WTC11 (cell line): ENCODE measurements at regions not wholly inside any gene's neighbourhood (a gene's known extent, or its start where the extent isn't known, plus 50 kb on each side); places are given as distances from the start of the nearest gene placed in this dataset.

Source experiments
- ATAC-seq: fragments of 200-7000 bp; cut with Tn5 transposase; 2 replicates; pipeline ENCODE4 v1.10.0; 2021; ENCODE audit warnings: mild to moderate bottlenecking, moderate library complexity
- CTCF ChIA-PET: fragments of 300-600 bp; sonication (Branson Sonifier 250); formaldehyde crosslinking; loops from one replicate; lab custom pipeline; 2021; ENCODE audit warnings: antibody characterized with exemption; lab: Charles Lee
- POLR2A ChIA-PET: fragments of 350-600 bp; sonication (Branson Sonifier 250); formaldehyde crosslinking; loops from one replicate; lab custom pipeline; 2021; ENCODE audit warnings: antibody characterized with exemption; lab: Charles Lee
- DNase-seq: peaks from one replicate; pipeline ENCODE4 v3.0.0; 2021; ENCODE audit warnings: low spot score
- H3K27ac Mint-ChIP-seq: 2 replicates; pipeline ENCODE4 v1.8.0; 2021; ENCODE audit warnings: mixed read lengths
- H3K27me3 Mint-ChIP-seq: 2 replicates; pipeline ENCODE4 v1.8.0; 2021; ENCODE audit warnings: low read depth, mild to moderate bottlenecking, moderate library complexity, mixed read lengths
- H3K36me3 Mint-ChIP-seq: 2 replicates; pipeline ENCODE4 v1.8.0; 2021; ENCODE audit warnings: mixed read lengths
- H3K4me1 Mint-ChIP-seq: 2 replicates; pipeline ENCODE4 v1.8.0; 2022; ENCODE audit warnings: mixed read lengths
- H3K4me3 Mint-ChIP-seq: 2 replicates; pipeline ENCODE4 v1.8.0; 2021; ENCODE audit warnings: mild to moderate bottlenecking, moderate library complexity, mixed read lengths
- H3K9me3 Mint-ChIP-seq: 2 replicates; pipeline ENCODE4 v1.8.0; 2021; ENCODE audit warnings: mixed read lengths
- CREB1 ChIP-seq: sonication (generic); formaldehyde crosslinking; IDR thresholded peaks from 2 replicates; pipeline ENCODE4 v1.8.0; 2023; ENCODE audit warnings: mild to moderate bottlenecking, missing genetic modification reagents
- FOXK1 ChIP-seq: sonication (generic); formaldehyde crosslinking; IDR thresholded peaks from 2 replicates; pipeline ENCODE4 v1.8.0; 2022; ENCODE audit warnings: mild to moderate bottlenecking, moderate library complexity, missing genetic modification reagents
- FOXP1 ChIP-seq: sonication (generic); formaldehyde crosslinking; IDR thresholded peaks from 2 replicates; pipeline ENCODE4 v1.8.0; 2022; ENCODE audit warnings: missing genetic modification reagents, mild to moderate bottlenecking, moderate library complexity, borderline replicate concordance
- GABPB1 ChIP-seq: sonication (generic); formaldehyde crosslinking; IDR thresholded peaks from 2 replicates; pipeline ENCODE4 v1.8.1; 2023; ENCODE audit warnings: mild to moderate bottlenecking, missing genetic modification reagents
- IRF2 ChIP-seq: sonication (generic); formaldehyde crosslinking; IDR thresholded peaks from 2 replicates; pipeline ENCODE4 v1.8.0; 2022; ENCODE audit warnings: low read depth, missing genetic modification reagents, borderline replicate concordance
- MXD4 ChIP-seq: fragments of 250-450 bp; sonication (Bioruptor Pico); IDR thresholded peaks from 2 replicates; pipeline ENCODE4 v1.8.0; 2021; ENCODE audit warnings: mild to moderate bottlenecking, moderate library complexity, borderline replicate concordance
- MYBL2 ChIP-seq: sonication (generic); formaldehyde crosslinking; IDR thresholded peaks from 2 replicates; pipeline ENCODE4 v1.8.1; 2023; ENCODE audit warnings: mild to moderate bottlenecking, moderate library complexity, missing genetic modification reagents
- NFYB ChIP-seq: sonication (generic); formaldehyde crosslinking; conservative IDR thresholded peaks from 2 replicates; pipeline ENCODE4 v1.8.0; 2022; ENCODE audit warnings: low read depth, missing genetic modification reagents
- NR1H2 ChIP-seq: sonication (generic); formaldehyde crosslinking; IDR thresholded peaks from 2 replicates; pipeline ENCODE4 v1.9.0; 2021; ENCODE audit warnings: mild to moderate bottlenecking, moderate library complexity, missing genetic modification reagents
- NR2C2 ChIP-seq: sonication (generic); formaldehyde crosslinking; IDR thresholded peaks from 2 replicates; pipeline ENCODE4 v1.8.0; 2022; ENCODE audit warnings: mild to moderate bottlenecking, missing genetic modification reagents
- PRRX2 ChIP-seq: fragments of 250-450 bp; sonication (Bioruptor Pico); IDR thresholded peaks from 2 replicates; pipeline ENCODE4 v1.8.0; 2021; ENCODE audit warnings: mild to moderate bottlenecking
- SMAD4 ChIP-seq: sonication (generic); formaldehyde crosslinking; IDR thresholded peaks from 2 replicates; pipeline ENCODE4 v1.8.0; 2022; ENCODE audit warnings: mild to moderate bottlenecking, missing genetic modification reagents
- SP1 ChIP-seq: sonication (generic); formaldehyde crosslinking; conservative IDR thresholded peaks from 2 replicates; pipeline ENCODE4 v1.8.1; 2022; ENCODE audit warnings: missing genetic modification reagents
- TCF7 ChIP-seq: sonication (generic); formaldehyde crosslinking; IDR thresholded peaks from 2 replicates; pipeline ENCODE4 v1.8.0; 2022; ENCODE audit warnings: mild to moderate bottlenecking, low read depth, missing genetic modification reagents, moderate library complexity
- TEAD1 ChIP-seq: sonication (generic); formaldehyde crosslinking; IDR thresholded peaks from 2 replicates; pipeline ENCODE4 v1.8.0; 2022; ENCODE audit warnings: mild to moderate bottlenecking, missing genetic modification reagents
- ZNF232 ChIP-seq: sonication (generic); formaldehyde crosslinking; IDR thresholded peaks from 2 replicates; pipeline ENCODE4 v1.8.0; 2022; ENCODE audit warnings: mild to moderate bottlenecking, missing genetic modification reagents
- ZNF317 ChIP-seq: sonication (generic); formaldehyde crosslinking; IDR thresholded peaks from 2 replicates; pipeline ENCODE4 v1.8.1; 2023; ENCODE audit warnings: low read depth, mild to moderate bottlenecking, moderate library complexity, missing genetic modification reagents, borderline replicate concordance
- ZNF396 ChIP-seq: fragments of 250-450 bp; sonication (Bioruptor Pico); IDR thresholded peaks from 2 replicates; pipeline ENCODE4 v1.8.0; 2021; ENCODE audit warnings: mild to moderate bottlenecking, moderate library complexity, borderline replicate concordance
- ZNF416 ChIP-seq: fragments of 250-450 bp; sonication (Bioruptor Pico); IDR thresholded peaks from 2 replicates; pipeline ENCODE4 v1.9.0; 2021; ENCODE audit warnings: mild to moderate bottlenecking, inconsistent platforms
- ZNF671 ChIP-seq: fragments of 250-450 bp; sonication (Bioruptor Pico); IDR thresholded peaks from 2 replicates; pipeline ENCODE4 v1.8.0; 2021; ENCODE audit warnings: mild to moderate bottlenecking
- TF ChIP-seq, protein P1 (sequence below): fragments of 250-450 bp; sonication (Bioruptor Pico); IDR thresholded peaks from 2 replicates; pipeline ENCODE4 v1.9.0; 2021; ENCODE audit warnings: mild to moderate bottlenecking
- TF ChIP-seq, protein P2 (sequence below): sonication (generic); formaldehyde crosslinking; IDR thresholded peaks from 2 replicates; pipeline ENCODE4 v1.8.0; 2022; ENCODE audit warnings: mild to moderate bottlenecking, missing genetic modification reagents
- TF ChIP-seq, protein P3 (sequence below): sonication (generic); formaldehyde crosslinking; IDR thresholded peaks from 2 replicates; pipeline ENCODE4 v1.8.0; 2022; ENCODE audit warnings: mild to moderate bottlenecking, missing genetic modification reagents
- TF ChIP-seq, protein P4 (sequence below): sonication (generic); formaldehyde crosslinking; IDR thresholded peaks from 2 replicates; pipeline ENCODE4 v1.8.1; 2023; ENCODE audit warnings: mild to moderate bottlenecking, moderate library complexity, missing genetic modification reagents
- TF ChIP-seq, protein P5 (sequence below): fragments of 250-450 bp; sonication (Bioruptor Pico); IDR thresholded peaks from 2 replicates; pipeline ENCODE4 v2.1.2; 2022; ENCODE audit warnings: mild to moderate bottlenecking, moderate library complexity
- TF ChIP-seq, protein P6 (sequence below): sonication (generic); formaldehyde crosslinking; IDR thresholded peaks from 2 replicates; pipeline ENCODE4 v1.8.0; 2023; ENCODE audit warnings: mild to moderate bottlenecking, missing genetic modification reagents
- TF ChIP-seq, protein P7 (sequence below): sonication (generic); formaldehyde crosslinking; IDR thresholded peaks from 2 replicates; pipeline ENCODE4 v1.8.1; 2022; ENCODE audit warnings: mild to moderate bottlenecking, missing genetic modification reagents, moderate library complexity, borderline replicate concordance

DNA sequence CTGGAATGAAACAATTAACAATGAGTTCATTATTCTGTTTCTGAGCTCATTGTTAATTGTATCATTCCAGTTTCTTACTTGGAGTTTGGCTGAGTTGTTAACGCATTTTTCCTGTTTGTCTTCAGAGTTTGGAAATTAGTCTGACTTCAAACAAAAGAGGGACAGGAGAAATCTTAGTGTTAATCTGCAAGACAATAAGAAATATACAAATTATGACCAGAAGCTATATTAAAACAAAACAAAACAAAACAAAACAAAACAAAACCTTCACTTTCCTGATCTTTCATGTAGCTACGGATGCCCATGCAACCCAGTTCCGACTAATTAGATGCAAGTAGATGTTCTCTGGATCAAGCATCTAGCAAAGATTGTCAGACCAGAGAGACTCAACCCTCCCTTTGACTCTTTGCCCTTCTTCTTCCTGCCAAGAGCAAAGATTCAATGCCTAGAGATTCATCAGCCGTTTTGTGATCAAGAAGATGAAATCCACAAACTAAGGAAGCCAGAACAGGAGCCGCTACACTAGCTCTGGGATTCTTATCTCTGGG lies 686.2 kb upstream of the FSHR start:
- Mint-ChIP-seq H3K36me3 (0 out of 2 replicates have a peak, but pooled peaks cover 6% of the 10 kb centered on the region), H3K4me1 (peaks cover 11% of the 10 kb centered on the region), H3K27me3 (no peaks in the 10 kb centered on the region), H3K9me3 (peaks cover 10% of the 10 kb centered on the region), H3K27ac (no peak overlapping the region; the same call in 1 of the 2 replicates), H3K4me3 (no peak overlapping the region)
- no peak for DNase-seq
- no peak for ATAC-seq
- ChIA-PET POLR2A (no interaction called here), CTCF (interaction anchor here (2.0 kb wide), 1 partner anchor 69 kb away, joined by 9 read pairs; no protein-coding TSS in a partner anchor)
- no peak for TF ChIP-seq TCF7 (CRISPR knock-in tag)
- TF ChIP-seq ZNF671 (CRISPR knock-in tag), result no peak
- TF ChIP-seq NR1H2, result no peak
- no peak for TF ChIP-seq TEAD1
- no peak for TF ChIP-seq IRF2
- TF ChIP-seq GABPB1, result no peak
- no peak for TF ChIP-seq FOXP1
- TF ChIP-seq NR2C2 (CRISPR knock-in tag), result no peak
- no peak for TF ChIP-seq ZNF232
- TF ChIP-seq, protein P1, sequence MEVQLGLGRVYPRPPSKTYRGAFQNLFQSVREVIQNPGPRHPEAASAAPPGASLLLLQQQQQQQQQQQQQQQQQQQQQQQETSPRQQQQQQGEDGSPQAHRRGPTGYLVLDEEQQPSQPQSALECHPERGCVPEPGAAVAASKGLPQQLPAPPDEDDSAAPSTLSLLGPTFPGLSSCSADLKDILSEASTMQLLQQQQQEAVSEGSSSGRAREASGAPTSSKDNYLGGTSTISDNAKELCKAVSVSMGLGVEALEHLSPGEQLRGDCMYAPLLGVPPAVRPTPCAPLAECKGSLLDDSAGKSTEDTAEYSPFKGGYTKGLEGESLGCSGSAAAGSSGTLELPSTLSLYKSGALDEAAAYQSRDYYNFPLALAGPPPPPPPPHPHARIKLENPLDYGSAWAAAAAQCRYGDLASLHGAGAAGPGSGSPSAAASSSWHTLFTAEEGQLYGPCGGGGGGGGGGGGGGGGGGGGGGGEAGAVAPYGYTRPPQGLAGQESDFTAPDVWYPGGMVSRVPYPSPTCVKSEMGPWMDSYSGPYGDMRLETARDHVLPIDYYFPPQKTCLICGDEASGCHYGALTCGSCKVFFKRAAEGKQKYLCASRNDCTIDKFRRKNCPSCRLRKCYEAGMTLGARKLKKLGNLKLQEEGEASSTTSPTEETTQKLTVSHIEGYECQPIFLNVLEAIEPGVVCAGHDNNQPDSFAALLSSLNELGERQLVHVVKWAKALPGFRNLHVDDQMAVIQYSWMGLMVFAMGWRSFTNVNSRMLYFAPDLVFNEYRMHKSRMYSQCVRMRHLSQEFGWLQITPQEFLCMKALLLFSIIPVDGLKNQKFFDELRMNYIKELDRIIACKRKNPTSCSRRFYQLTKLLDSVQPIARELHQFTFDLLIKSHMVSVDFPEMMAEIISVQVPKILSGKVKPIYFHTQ (CRISPR knock-in tag), result no peak
- no peak for TF ChIP-seq SMAD4 (CRISPR knock-in tag)
- TF ChIP-seq ZNF317, result no peak
- TF ChIP-seq MYBL2, result no peak
- TF ChIP-seq, protein P2, sequence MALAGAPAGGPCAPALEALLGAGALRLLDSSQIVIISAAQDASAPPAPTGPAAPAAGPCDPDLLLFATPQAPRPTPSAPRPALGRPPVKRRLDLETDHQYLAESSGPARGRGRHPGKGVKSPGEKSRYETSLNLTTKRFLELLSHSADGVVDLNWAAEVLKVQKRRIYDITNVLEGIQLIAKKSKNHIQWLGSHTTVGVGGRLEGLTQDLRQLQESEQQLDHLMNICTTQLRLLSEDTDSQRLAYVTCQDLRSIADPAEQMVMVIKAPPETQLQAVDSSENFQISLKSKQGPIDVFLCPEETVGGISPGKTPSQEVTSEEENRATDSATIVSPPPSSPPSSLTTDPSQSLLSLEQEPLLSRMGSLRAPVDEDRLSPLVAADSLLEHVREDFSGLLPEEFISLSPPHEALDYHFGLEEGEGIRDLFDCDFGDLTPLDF (CRISPR knock-in tag), result no peak
- no peak for TF ChIP-seq ZNF396 (CRISPR knock-in tag)
- TF ChIP-seq, protein P3, sequence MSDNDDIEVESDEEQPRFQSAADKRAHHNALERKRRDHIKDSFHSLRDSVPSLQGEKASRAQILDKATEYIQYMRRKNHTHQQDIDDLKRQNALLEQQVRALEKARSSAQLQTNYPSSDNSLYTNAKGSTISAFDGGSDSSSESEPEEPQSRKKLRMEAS (CRISPR knock-in tag), result no peak
- TF ChIP-seq, protein P4, sequence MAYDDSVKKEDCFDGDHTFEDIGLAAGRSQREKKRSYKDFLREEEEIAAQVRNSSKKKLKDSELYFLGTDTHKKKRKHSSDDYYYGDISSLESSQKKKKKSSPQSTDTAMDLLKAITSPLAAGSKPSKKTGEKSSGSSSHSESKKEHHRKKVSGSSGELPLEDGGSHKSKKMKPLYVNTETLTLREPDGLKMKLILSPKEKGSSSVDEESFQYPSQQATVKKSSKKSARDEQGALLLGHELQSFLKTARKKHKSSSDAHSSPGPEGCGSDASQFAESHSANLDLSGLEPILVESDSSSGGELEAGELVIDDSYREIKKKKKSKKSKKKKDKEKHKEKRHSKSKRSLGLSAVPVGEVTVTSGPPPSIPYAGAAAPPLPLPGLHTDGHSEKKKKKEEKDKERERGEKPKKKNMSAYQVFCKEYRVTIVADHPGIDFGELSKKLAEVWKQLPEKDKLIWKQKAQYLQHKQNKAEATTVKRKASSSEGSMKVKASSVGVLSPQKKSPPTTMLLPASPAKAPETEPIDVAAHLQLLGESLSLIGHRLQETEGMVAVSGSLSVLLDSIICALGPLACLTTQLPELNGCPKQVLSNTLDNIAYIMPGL (CRISPR knock-in tag), result no peak
- no peak for TF ChIP-seq CREB1 (CRISPR knock-in tag)
- no peak for TF ChIP-seq MXD4

DNA sequence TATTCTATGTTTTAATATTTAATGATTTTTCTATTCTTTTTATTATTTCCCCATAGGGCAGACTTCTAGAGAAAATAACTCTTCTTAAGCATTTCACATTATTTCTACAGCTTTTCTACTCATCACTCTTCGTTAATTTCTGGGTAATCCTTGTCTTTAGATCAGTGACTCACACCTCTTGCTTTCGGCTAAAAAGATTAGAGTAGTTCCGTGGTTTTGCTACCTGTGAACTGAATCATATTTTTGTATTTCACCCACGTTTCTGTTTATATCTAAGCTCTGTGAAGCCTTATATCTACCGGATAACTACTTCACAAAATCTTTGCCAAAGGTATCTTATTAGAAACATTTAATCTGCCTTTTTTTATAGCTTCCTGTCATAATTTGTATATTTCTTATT lies 685.5 kb upstream of the FSHR start:
- H3K27ac Mint-ChIP-seq, result no peak overlapping the region
- H3K4me3 Mint-ChIP-seq, result no peak overlapping the region
- H3K9me3 Mint-ChIP-seq, result peaks cover 10% of the 10 kb centered on the region
- H3K27me3 Mint-ChIP-seq, result no peaks in the 10 kb centered on the region
- ChIA-PET POLR2A (no interaction called here), CTCF (interaction anchor here (2.0 kb wide), 1 partner anchor 69 kb away, joined by 9 read pairs; no protein-coding TSS in a partner anchor)
- H3K36me3 Mint-ChIP-seq, result 0 out of 2 replicates have a peak, but pooled peaks cover 6% of the 10 kb centered on the region
- DNase-seq (no peak), ATAC-seq (no peak)
- H3K4me1 Mint-ChIP-seq, result peaks cover 11% of the 10 kb centered on the region
- TF ChIP-seq ZNF416, result no peak
- no peak for TF ChIP-seq SP1 (CRISPR knock-in tag)
- TF ChIP-seq, protein P5, sequence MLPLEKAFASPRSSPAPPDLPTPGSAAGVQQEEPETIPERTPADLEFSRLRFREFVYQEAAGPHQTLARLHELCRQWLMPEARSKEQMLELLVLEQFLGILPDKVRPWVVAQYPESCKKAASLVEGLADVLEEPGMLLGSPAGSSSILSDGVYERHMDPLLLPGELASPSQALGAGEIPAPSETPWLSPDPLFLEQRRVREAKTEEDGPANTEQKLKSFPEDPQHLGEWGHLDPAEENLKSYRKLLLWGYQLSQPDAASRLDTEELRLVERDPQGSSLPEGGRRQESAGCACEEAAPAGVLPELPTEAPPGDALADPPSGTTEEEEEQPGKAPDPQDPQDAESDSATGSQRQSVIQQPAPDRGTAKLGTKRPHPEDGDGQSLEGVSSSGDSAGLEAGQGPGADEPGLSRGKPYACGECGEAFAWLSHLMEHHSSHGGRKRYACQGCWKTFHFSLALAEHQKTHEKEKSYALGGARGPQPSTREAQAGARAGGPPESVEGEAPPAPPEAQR (CRISPR knock-in tag), result no peak
- no peak for TF ChIP-seq FOXK1 (CRISPR knock-in tag)
- TF ChIP-seq, protein P6, sequence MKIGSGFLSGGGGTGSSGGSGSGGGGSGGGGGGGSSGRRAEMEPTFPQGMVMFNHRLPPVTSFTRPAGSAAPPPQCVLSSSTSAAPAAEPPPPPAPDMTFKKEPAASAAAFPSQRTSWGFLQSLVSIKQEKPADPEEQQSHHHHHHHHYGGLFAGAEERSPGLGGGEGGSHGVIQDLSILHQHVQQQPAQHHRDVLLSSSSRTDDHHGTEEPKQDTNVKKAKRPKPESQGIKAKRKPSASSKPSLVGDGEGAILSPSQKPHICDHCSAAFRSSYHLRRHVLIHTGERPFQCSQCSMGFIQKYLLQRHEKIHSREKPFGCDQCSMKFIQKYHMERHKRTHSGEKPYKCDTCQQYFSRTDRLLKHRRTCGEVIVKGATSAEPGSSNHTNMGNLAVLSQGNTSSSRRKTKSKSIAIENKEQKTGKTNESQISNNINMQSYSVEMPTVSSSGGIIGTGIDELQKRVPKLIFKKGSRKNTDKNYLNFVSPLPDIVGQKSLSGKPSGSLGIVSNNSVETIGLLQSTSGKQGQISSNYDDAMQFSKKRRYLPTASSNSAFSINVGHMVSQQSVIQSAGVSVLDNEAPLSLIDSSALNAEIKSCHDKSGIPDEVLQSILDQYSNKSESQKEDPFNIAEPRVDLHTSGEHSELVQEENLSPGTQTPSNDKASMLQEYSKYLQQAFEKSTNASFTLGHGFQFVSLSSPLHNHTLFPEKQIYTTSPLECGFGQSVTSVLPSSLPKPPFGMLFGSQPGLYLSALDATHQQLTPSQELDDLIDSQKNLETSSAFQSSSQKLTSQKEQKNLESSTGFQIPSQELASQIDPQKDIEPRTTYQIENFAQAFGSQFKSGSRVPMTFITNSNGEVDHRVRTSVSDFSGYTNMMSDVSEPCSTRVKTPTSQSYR (CRISPR knock-in tag), result no peak
- TF ChIP-seq MYBL2, result no peak
- TF ChIP-seq TEAD1, result no peak
- TF ChIP-seq MXD4, result no peak
- TF ChIP-seq, protein P7, sequence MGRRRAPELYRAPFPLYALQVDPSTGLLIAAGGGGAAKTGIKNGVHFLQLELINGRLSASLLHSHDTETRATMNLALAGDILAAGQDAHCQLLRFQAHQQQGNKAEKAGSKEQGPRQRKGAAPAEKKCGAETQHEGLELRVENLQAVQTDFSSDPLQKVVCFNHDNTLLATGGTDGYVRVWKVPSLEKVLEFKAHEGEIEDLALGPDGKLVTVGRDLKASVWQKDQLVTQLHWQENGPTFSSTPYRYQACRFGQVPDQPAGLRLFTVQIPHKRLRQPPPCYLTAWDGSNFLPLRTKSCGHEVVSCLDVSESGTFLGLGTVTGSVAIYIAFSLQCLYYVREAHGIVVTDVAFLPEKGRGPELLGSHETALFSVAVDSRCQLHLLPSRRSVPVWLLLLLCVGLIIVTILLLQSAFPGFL, result no peak
- no peak for TF ChIP-seq NFYB (CRISPR knock-in tag)
- TF ChIP-seq CREB1 (CRISPR knock-in tag), result no peak
- TF ChIP-seq PRRX2 (CRISPR knock-in tag), result no peak
